GM19467 (cell line): ENCODE measurements at regions not wholly inside any gene's neighbourhood (a gene's known extent, or its start where the extent isn't known, plus 50 kb on each side); places are given as distances from the start of the nearest gene placed in this dataset.

Experiments
- ATAC-seq: cut with Tn5 transposase; IDR thresholded peaks from one replicate; pipeline ENCODE4 v1.9.1; 2021; ENCODE audit warnings: mild to moderate bottlenecking, moderate library complexity; ENCODE audit not compliant: unreplicated experiment

- no peak for ATAC-seq
These were observed 159.3 kb downstream of the GLI2 start for GRCh38 chr2:120894966-120895365.

- ATAC-seq: no peak
These were observed 160.5 kb downstream of the GLI2 start for GRCh38 chr2:120896126-120896525.

GRCh38 chr2:120896901-120897300 is 161.2 kb downstream of the GLI2 start:
- ATAC-seq: no peak

- no peak for ATAC-seq
These were observed 161.7 kb downstream of the GLI2 start for GRCh38 chr2:120897399-120897798.

- no peak for ATAC-seq
These were observed 162.8 kb downstream of the GLI2 start for GRCh38 chr2:120898496-120898895.

GRCh38 chr2:120898961-120899750 is 163.5 kb downstream of the GLI2 start:
- ATAC-seq: no peak

GRCh38 chr2:120899771-120900170 is 164.1 kb downstream of the GLI2 start:
- ATAC-seq: no peak

GRCh38 chr2:120901201-120901600 is 165.5 kb downstream of the GLI2 start:
- ATAC-seq: no peak

GRCh38 chr2:120902592-120902991 is 166.9 kb downstream of the GLI2 start:
- no peak for ATAC-seq

GRCh38 chr2:120904379-120904778 is 168.7 kb downstream of the GLI2 start:
- ATAC-seq: no peak

- no peak for ATAC-seq
These were observed 169.2 kb downstream of the GLI2 start for GRCh38 chr2:120904830-120905234.

- no peak for ATAC-seq
These were observed 169.6 kb downstream of the GLI2 start for GRCh38 chr2:120905298-120905697.

- ATAC-seq: no peak
These were observed 170.3 kb downstream of the GLI2 start for GRCh38 chr2:120905824-120906571.

- no peak for ATAC-seq
These were observed 171.2 kb downstream of the GLI2 start for GRCh38 chr2:120906914-120907313.

- ATAC-seq: no peak
These were observed 172.2 kb downstream of the GLI2 start for GRCh38 chr2:120907822-120908221.

GRCh38 chr2:120908314-120908975 is 172.8 kb downstream of the GLI2 start:
- no peak for ATAC-seq

GRCh38 chr2:120909102-120909501 is 173.4 kb downstream of the GLI2 start:
- no peak for ATAC-seq

- no peak for ATAC-seq
These were observed 174.5 kb downstream of the GLI2 start for GRCh38 chr2:120910164-120910563.

- ATAC-seq: no peak
These were observed 175.6 kb downstream of the GLI2 start for GRCh38 chr2:120910956-120911951.
